A549 (cell line): ENCODE measurements at regions not wholly inside any gene's neighbourhood (a gene's known extent, or its start where the extent isn't known, plus 50 kb on each side); places are given as distances from the start of the nearest gene placed in this dataset.

ENCODE experiments used
- ATAC-seq, 2 experiments: fragments of 200-7000 bp in 1 of 2; fragments of >200 bp in 1 of 2; cut with Nextera tagmentation in 1 of 2; cut with Tn5 transposase in 1 of 2; 3 replicates each; pipeline versions ENCODE4 v1.8.0 to v1.9.1; 2018 to 2020; ENCODE audit warnings: mild to moderate bottlenecking in 1 of 2, moderate library complexity in 1 of 2
- CTCF ChIA-PET: fragments of 300-600 bp; sonication (Branson Sonifier 250); formaldehyde crosslinking; extraction: SDS; loops from one replicate; lab custom pipeline; 2021; ENCODE audit warnings: antibody characterized with exemption, inconsistent platforms; lab: Yijun Ruan, JAX
- POLR2A ChIA-PET: fragments of 350-600 bp; formaldehyde crosslinking; extraction: SDS; loops from one replicate; lab custom pipeline; 2021; ENCODE audit warnings: antibody characterized with exemption, inconsistent platforms; lab: Yijun Ruan, JAX
- DNase-seq, 2 experiments: peaks; one replicate each; pipeline versions ENCODE4 v3.0.0 to v3.0.0-alpha.2; 2011 to 2016; ENCODE audit warnings: low read depth in 1 of 2, low spot score in 1 of 2
- FAIRE-seq: peaks from 2 replicates; lab custom pipeline; 2011; peaks lifted over from hg19 to GRCh38; lab: Jason Lieb, UNC
- H3K27ac ChIP-seq, 2 experiments: fragments of >200 bp; sonication (Bioruptor Twin); formaldehyde crosslinking; 3 replicates each; pipeline ENCODE4 v1.5.1; 2016 to 2017
- H3K4me1 ChIP-seq: fragments of >200 bp; sonication (Bioruptor Twin); formaldehyde crosslinking; 3 replicates; pipeline ENCODE4 v1.6.1; 2016
- H3K4me2 ChIP-seq: fragments of >200 bp; sonication (Bioruptor Twin); formaldehyde crosslinking; 3 replicates; pipeline ENCODE4 v1.6.1; 2016
- H3K4me3 ChIP-seq: fragments of >200 bp; sonication (Bioruptor Twin); formaldehyde crosslinking; 3 replicates; pipeline ENCODE4 v1.5.1; 2016
- H3K9me3 ChIP-seq: fragments of >200 bp; sonication (Bioruptor Twin); formaldehyde crosslinking; 3 replicates; pipeline ENCODE4 v1.6.1; 2016
- POLR2A ChIP-seq: IDR thresholded peaks from 2 replicates; pipeline ENCODE4 v1.6.1; 2012; ENCODE audit warnings: mild to moderate bottlenecking, low read length
- RARB ChIP-seq: fragments of 250-450 bp; sonication (Bioruptor Pico); IDR thresholded peaks from 2 replicates; pipeline ENCODE4 v1.8.0; 2021; ENCODE audit warnings: mild to moderate bottlenecking, moderate library complexity
- WGBS: methylation state at CpG from one replicate; pipeline ENCODE4 v1.1.6; 2017; ENCODE audit errors: missing lambda C conversion rate; 5-methylcytosine and 5-hydroxymethylcytosine counted together

GRCh38 chr2:48264627-48265026 lies 49.9 kb upstream of the FOXN2 start:
- CTCF ChIA-PET: interaction anchor here (1.9 to 2.0 kb wide), 2 partner anchors 16 to 158 kb away, joined by 4 to 5 read pairs; no protein-coding TSS in a partner anchor
- ATAC-seq (no peak), FAIRE-seq (no peak), DNase-seq (no peak)
- Histone ChIP-seq H3K4me2 (no peak overlapping the region), H3K4me1 (no peaks in the 10 kb centered on the region), H3K9me3 (no peaks in the 10 kb centered on the region), H3K4me3 (no peak overlapping the region), H3K27ac (no peak overlapping the region)
- no peak for TF ChIP-seq RARB (CRISPR knock-in tag)
- TF ChIP-seq POLR2A: no peak
- WGBS: 95% methylated on average over 1 of the region's 1 CpG
- POLR2A ChIA-PET: no interaction called here
